OCI-LY7 (cell line): ENCODE measurements at regions not wholly inside any gene's neighbourhood (a gene's known extent, or its start where the extent isn't known, plus 50 kb on each side); places are given as distances from the start of the nearest gene placed in this dataset.

Experiments
- BruUV-seq: library from RNA; stranded (reverse); fragments of 400-500 nt; replicated peaks from 2 replicates; lab custom pipeline; 2021; lab: Mats Ljungman, UMichigan
- CTCF ChIA-PET: fragments of 300-600 bp; sonication (Branson Sonifier 250); formaldehyde crosslinking; loops from one replicate; lab custom pipeline; 2022; ENCODE audit warnings: antibody characterized with exemption; ENCODE audit not compliant: unreplicated experiment; lab: Charles Lee
- POLR2A ChIA-PET: fragments of 300-600 bp; sonication (Branson Sonifier 250); formaldehyde crosslinking; loops from one replicate; lab custom pipeline; 2022; ENCODE audit warnings: antibody characterized with exemption; lab: Charles Lee
- DNase-seq: peaks from one replicate; pipeline ENCODE4 v3.0.0-alpha.2; 2015; ENCODE audit warnings: low spot score
- H2AFZ ChIP-seq: fragments of 200-600 bp; sonication (generic), shearing (Covaris generic); 2 replicates; pipeline ENCODE4 v1.6.1; 2014; ENCODE audit warnings: mild to moderate bottlenecking, antibody characterized with exemption, low read length, moderate library complexity
- H3K27ac ChIP-seq: fragments of 200-600 bp; sonication (generic); 2 replicates; pipeline ENCODE4 v1.5.1; 2014; ENCODE audit warnings: mixed run types, low read depth, mild to moderate bottlenecking, moderate library complexity, low read length, inconsistent platforms; ENCODE audit not compliant: poor library complexity, severe bottlenecking
- H3K36me3 ChIP-seq: fragments of 200-600 bp; sonication (generic); 2 replicates; pipeline ENCODE4 v1.6.1; 2014; ENCODE audit warnings: mild to moderate bottlenecking, antibody characterized with exemption, low read length, moderate library complexity, mixed read lengths; ENCODE audit not compliant: insufficient read depth
- H3K4me1 ChIP-seq: fragments of 200-600 bp; sonication (generic); 2 replicates; pipeline ENCODE4 v1.5.1; 2014; ENCODE audit warnings: mild to moderate bottlenecking, low read length; ENCODE audit not compliant: insufficient read depth, poor library complexity, severe bottlenecking
- H3K4me2 ChIP-seq: fragments of 200-600 bp; sonication (generic); 2 replicates; pipeline ENCODE4 v1.6.1; 2014; ENCODE audit warnings: mild to moderate bottlenecking, low read length
- H3K4me3 ChIP-seq: fragments of 200-600 bp; sonication (generic); 2 replicates; pipeline ENCODE4 v1.5.1; 2014; ENCODE audit warnings: mild to moderate bottlenecking, low read depth, low read length; ENCODE audit not compliant: poor library complexity, severe bottlenecking
- H3K79me2 ChIP-seq: fragments of 200-600 bp; sonication (generic); 2 replicates; pipeline ENCODE4 v1.6.1; 2016; ENCODE audit warnings: low read depth, mild to moderate bottlenecking, low read length, moderate library complexity, mixed read lengths; ENCODE audit not compliant: insufficient read depth
- H3K9me2 ChIP-seq: fragments of 200-600 bp; sonication (generic); 2 replicates; pipeline ENCODE4 v1.6.1; 2016; ENCODE audit warnings: mild to moderate bottlenecking, low read length, mixed read lengths; ENCODE audit not compliant: insufficient read depth
- H3K9me3 ChIP-seq: fragments of 200-600 bp; sonication (generic); 2 replicates; pipeline ENCODE4 v1.6.1; 2014; ENCODE audit warnings: mild to moderate bottlenecking, mixed run types, low read length, mixed read lengths
- H4K20me1 ChIP-seq: fragments of 200-600 bp; sonication (generic); 2 replicates; pipeline ENCODE4 v1.6.1; 2014; ENCODE audit warnings: mild to moderate bottlenecking, antibody characterized with exemption, low read length, moderate library complexity, mixed read lengths; ENCODE audit not compliant: insufficient read depth
- CTCF ChIP-seq: fragments of 200-600 bp; sonication (generic); conservative IDR thresholded peaks from 2 replicates; pipeline ENCODE4 v1.5.1; 2014; ENCODE audit warnings: mild to moderate bottlenecking, antibody characterized with exemption, low read length, moderate library complexity, mixed read lengths
- EZH2phosphoT487 ChIP-seq: fragments of 200-600 bp; sonication (generic); IDR thresholded peaks from 2 replicates; pipeline ENCODE4 v1.6.1; 2018; ENCODE audit warnings: low read depth, borderline replicate concordance, mild to moderate bottlenecking, mixed run types, antibody characterized with exemption, low read length, moderate library complexity, mixed read lengths
- intact Hi-C: fragments of 100-400 bp; cut with micrococcal nuclease; formaldehyde crosslinking; loops from one replicate; pipeline ENCODE4 v1.10.0; 2022; ENCODE audit not compliant: unreplicated experiment

GRCh38 chr11:56905936-56906335 is 82.8 kb upstream of the OR5AK2 start:
- ChIA-PET CTCF (no interaction called here), POLR2A (no interaction called here)
- H2AFZ ChIP-seq, result no peak overlapping the region
- H3K9me2 ChIP-seq, result no peaks in the 10 kb centered on the region
- no peaks in the 10 kb centered on the region for H3K36me3 ChIP-seq
- no peaks in the 10 kb centered on the region for H3K79me2 ChIP-seq
- TF ChIP-seq EZH2phosphoT487 (no peak), CTCF (no peak)
- H4K20me1 ChIP-seq, result no peaks in the 10 kb centered on the region
- H3K27ac ChIP-seq, result no peak overlapping the region
- intact Hi-C loops, result no loop called here
- H3K4me3 ChIP-seq, result no peak overlapping the region
- no peak overlapping the region for H3K4me2 ChIP-seq
- no peak for DNase-seq
- no TSS peak for BruUV-seq
- H3K4me1 ChIP-seq, result no peaks in the 10 kb centered on the region
- no peaks in the 10 kb centered on the region for H3K9me3 ChIP-seq

- no peak overlapping the region for H3K27ac ChIP-seq
- H3K9me2 ChIP-seq, result no peaks in the 10 kb centered on the region
- no peaks in the 10 kb centered on the region for H3K4me1 ChIP-seq
- H2AFZ ChIP-seq, result no peak overlapping the region
- H3K4me2 ChIP-seq, result no peak overlapping the region
- no peak for DNase-seq
- no TSS peak for BruUV-seq
- CTCF ChIA-PET, result no interaction called here
- intact Hi-C loops, result no loop called here
- no peaks in the 10 kb centered on the region for H3K79me2 ChIP-seq
- POLR2A ChIA-PET, result interaction anchor here (0.8 kb wide), 1 partner anchor 12 kb away, joined by 3 read pairs; no protein-coding TSS in a partner anchor
- no peak for TF ChIP-seq CTCF
- no peak for TF ChIP-seq EZH2phosphoT487
- no peak overlapping the region for H3K4me3 ChIP-seq
- H3K36me3 ChIP-seq, result no peaks in the 10 kb centered on the region
- no peaks in the 10 kb centered on the region for H4K20me1 ChIP-seq
- no peaks in the 10 kb centered on the region for H3K9me3 ChIP-seq
Measured at GRCh38 chr11:56905442-56905841, 83.3 kb upstream of the OR5AK2 start.

GRCh38 chr11:56898856-56899255 is 89.9 kb upstream of the OR5AK2 start:
- Histone ChIP-seq H3K4me1 (no peaks in the 10 kb centered on the region), H3K27ac (no peak overlapping the region), H4K20me1 (no peaks in the 10 kb centered on the region), H3K36me3 (no peaks in the 10 kb centered on the region), H3K9me2 (no peaks in the 10 kb centered on the region), H2AFZ (no peak overlapping the region), H3K4me2 (no peak overlapping the region), H3K79me2 (no peaks in the 10 kb centered on the region), H3K4me3 (no peak overlapping the region), H3K9me3 (no peaks in the 10 kb centered on the region)
- BruUV-seq, result no TSS peak
- ChIA-PET CTCF (no interaction called here), POLR2A (no interaction called here)
- intact Hi-C loops, result no loop called here
- TF ChIP-seq CTCF (no peak), EZH2phosphoT487 (no peak)
- DNase-seq, result no peak
